OCI-LY1 (cell line): ENCODE measurements at regions not wholly inside any gene's neighbourhood (a gene's known extent, or its start where the extent isn't known, plus 50 kb on each side); places are given as distances from the start of the nearest gene placed in this dataset.
"Not testable (repeated sequence)": the region's sequence is repeated elsewhere in the genome, so short reads cannot be mapped to it uniquely, and the experiment has no call there.

ENCODE experiments used
- H2AFZ ChIP-seq: fragments of 200-600 bp; sonication (generic), shearing (Covaris generic); 2 replicates; pipeline ENCODE4 v1.6.0; 2014; ENCODE audit warnings: antibody characterized with exemption, mild to moderate bottlenecking, low read length
- H3F3A ChIP-seq: fragments of 200-600 bp; sonication (generic), shearing (Covaris generic); 2 replicates; pipeline ENCODE4 v1.6.0; 2014; ENCODE audit warnings: mild to moderate bottlenecking, antibody characterized with exemption, low read length, moderate library complexity; ENCODE audit not compliant: insufficient read depth
- H3K27ac ChIP-seq: fragments of 200-600 bp; sonication (generic); 2 replicates; pipeline ENCODE4 v1.5.1; 2014; ENCODE audit warnings: low read length, mixed run types, mild to moderate bottlenecking, low read depth; ENCODE audit not compliant: poor library complexity, severe bottlenecking
- H3K27me3 ChIP-seq: fragments of 200-600 bp; sonication (generic); 2 replicates; pipeline ENCODE4 v1.6.0; 2014; ENCODE audit warnings: antibody characterized with exemption, mild to moderate bottlenecking, low read length, moderate library complexity; ENCODE audit not compliant: insufficient read depth
- H3K36me3 ChIP-seq: fragments of 200-600 bp; sonication (generic); 2 replicates; pipeline ENCODE4 v1.6.1; 2014; ENCODE audit warnings: mild to moderate bottlenecking, antibody characterized with exemption, low read length, moderate library complexity, mixed read lengths; ENCODE audit not compliant: insufficient read depth
- H3K4me1 ChIP-seq: fragments of 200-600 bp; sonication (generic); 2 replicates; pipeline ENCODE4 v1.5.1; 2014; ENCODE audit warnings: mild to moderate bottlenecking, low read length, moderate library complexity; ENCODE audit not compliant: insufficient read depth, severe bottlenecking
- H3K4me2 ChIP-seq: fragments of 200-600 bp; sonication (generic), shearing (Covaris generic); 2 replicates; pipeline ENCODE4 v1.6.1; 2014; ENCODE audit warnings: low read length
- H3K4me3 ChIP-seq: fragments of 200-600 bp; sonication (generic); 2 replicates; pipeline ENCODE4 v1.5.1; 2014; ENCODE audit warnings: low read length, low read depth, mild to moderate bottlenecking, mixed read lengths; ENCODE audit not compliant: poor library complexity, severe bottlenecking
- H3K79me2 ChIP-seq: fragments of 200-600 bp; shearing (Covaris generic); 2 replicates; pipeline ENCODE4 v1.6.1; 2016; ENCODE audit warnings: mixed run types, low read length, mixed read lengths; ENCODE audit not compliant: insufficient read depth
- H3K9ac ChIP-seq: fragments of 200-600 bp; sonication (generic), shearing (Covaris generic); 2 replicates; pipeline ENCODE4 v1.6.1; 2014; ENCODE audit warnings: mild to moderate bottlenecking, low read length, mixed read lengths
- H3K9me2 ChIP-seq: fragments of 200-600 bp; sonication (generic), shearing (Covaris generic); 2 replicates; pipeline ENCODE4 v1.6.1; 2014; ENCODE audit warnings: low read depth, mild to moderate bottlenecking, low read length, mixed read lengths
- H3K9me3 ChIP-seq: fragments of 200-600 bp; shearing (Covaris generic); 2 replicates; pipeline ENCODE4 v1.6.1; 2014; ENCODE audit warnings: low read length, mixed read lengths
- H4K20me1 ChIP-seq: fragments of 200-600 bp; sonication (generic), shearing (Covaris generic); 2 replicates; pipeline ENCODE4 v1.6.0; 2016; ENCODE audit warnings: mild to moderate bottlenecking, low read length; ENCODE audit not compliant: insufficient read depth
- CTCF ChIP-seq: fragments of 200-600 bp; sonication (generic), shearing (Covaris generic); IDR thresholded peaks from 2 replicates; pipeline ENCODE4 v1.5.1; 2017; ENCODE audit warnings: mild to moderate bottlenecking, antibody characterized with exemption, low read length, moderate library complexity, mixed read lengths
- EZH2 ChIP-seq: fragments of 200-600 bp; sonication (generic), shearing (Covaris generic); IDR thresholded peaks from 2 replicates; pipeline ENCODE4 v1.8.0; 2017; ENCODE audit warnings: borderline replicate concordance, mixed run types, mild to moderate bottlenecking, antibody characterized with exemption, low read length, moderate library complexity, mixed read lengths

GRCh38 chr10:45249978-45250693 is 65.3 kb downstream of the OR13A1 start:
- H4K20me1 ChIP-seq: no peaks in the 10 kb centered on the region
- peaks cover 5% of the 10 kb centered on the region for H3K9me3 ChIP-seq
- peak; percentile 66 for TF ChIP-seq CTCF
- TF ChIP-seq EZH2: no peak
- H3K4me1 ChIP-seq: peaks cover 33% of the 10 kb centered on the region
- peak overlapping the region; percentile 79 for H3K27ac ChIP-seq
- peak overlapping the region; percentile 24; the same call in 1 of the 2 replicates for H3K9ac ChIP-seq
- H3K4me2 ChIP-seq: peak overlapping the region; percentile 60
- no peaks in the 10 kb centered on the region for H3K9me2 ChIP-seq
- H3K36me3 ChIP-seq: no peaks in the 10 kb centered on the region
- peak overlapping the region; percentile 53 for H3K4me3 ChIP-seq
- no peaks in the 10 kb centered on the region for H3K27me3 ChIP-seq
- H2AFZ ChIP-seq: no peak overlapping the region
- no peaks in the 10 kb centered on the region for H3K79me2 ChIP-seq
- H3F3A ChIP-seq: no peaks in the 10 kb centered on the region

- not testable (repeated sequence) for H3K9me2 ChIP-seq, H3K36me3 ChIP-seq, H2AFZ ChIP-seq, H3K9me3 ChIP-seq, H3K27me3 ChIP-seq, H3K79me2 ChIP-seq, H3F3A ChIP-seq, H4K20me1 ChIP-seq
- H3K9ac ChIP-seq: peak overlapping the region; percentile 24; the same call in 1 of the 2 replicates
- peak overlapping the region; percentile 53 for H3K4me3 ChIP-seq
- H3K27ac ChIP-seq: peak overlapping the region; percentile 79
- H3K4me2 ChIP-seq: peak overlapping the region; percentile 60
- peaks cover 35% of the 10 kb centered on the region for H3K4me1 ChIP-seq
Measured at GRCh38 chr10:45250694-45251075, 64.7 kb downstream of the OR13A1 start.
